ENCODE measurements at regions not wholly inside any gene's neighbourhood (a gene's known extent, or its start where the extent isn't known, plus 50 kb on each side); places are given as distances from the start of the nearest gene placed in this dataset.

DNA sequence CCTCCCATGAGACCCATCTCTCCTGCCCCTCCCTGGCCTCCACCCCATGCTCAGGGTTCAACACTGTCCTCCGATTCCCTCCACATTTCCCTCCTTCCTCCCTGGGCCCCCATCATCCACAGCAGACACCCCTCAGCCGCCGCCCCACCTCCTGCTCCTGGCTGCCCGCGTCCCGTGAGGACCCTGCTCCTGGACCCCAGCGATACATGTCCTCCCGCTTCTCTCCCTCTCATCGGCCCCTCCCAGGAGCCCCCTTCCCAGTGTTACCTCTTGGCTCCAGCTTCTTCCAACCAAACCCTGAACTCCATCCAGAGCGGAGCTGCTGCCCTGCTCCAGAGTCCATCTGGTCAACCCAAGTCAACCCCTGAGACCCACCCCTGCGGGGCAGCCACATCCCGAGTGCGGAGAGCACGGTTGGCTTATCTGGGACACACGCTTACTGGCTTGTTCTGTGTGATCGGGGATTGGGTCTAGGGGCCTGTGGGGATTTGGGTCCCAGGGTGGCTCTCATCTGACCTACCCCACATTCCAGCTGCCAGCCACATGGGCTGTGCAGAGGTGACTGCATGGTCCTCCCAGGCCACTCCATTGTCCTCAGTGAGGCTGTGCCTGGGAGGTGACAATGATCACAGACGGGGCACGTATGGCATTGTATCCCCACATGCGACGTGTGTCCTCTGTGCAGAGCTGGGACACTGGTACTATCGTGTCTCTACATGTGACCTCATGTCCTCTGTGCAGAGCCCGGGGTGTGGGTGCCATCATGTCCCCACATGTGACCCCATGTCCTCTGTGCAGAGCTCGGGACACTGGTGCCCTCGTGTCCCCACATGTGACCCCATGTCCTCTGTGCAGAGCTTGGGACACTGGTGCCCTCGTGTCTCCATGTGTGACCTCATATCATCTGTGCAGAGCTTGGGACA, 333.6 kb downstream of the ADGRD1 start:
- TF ChIP-seq, protein P1, sequence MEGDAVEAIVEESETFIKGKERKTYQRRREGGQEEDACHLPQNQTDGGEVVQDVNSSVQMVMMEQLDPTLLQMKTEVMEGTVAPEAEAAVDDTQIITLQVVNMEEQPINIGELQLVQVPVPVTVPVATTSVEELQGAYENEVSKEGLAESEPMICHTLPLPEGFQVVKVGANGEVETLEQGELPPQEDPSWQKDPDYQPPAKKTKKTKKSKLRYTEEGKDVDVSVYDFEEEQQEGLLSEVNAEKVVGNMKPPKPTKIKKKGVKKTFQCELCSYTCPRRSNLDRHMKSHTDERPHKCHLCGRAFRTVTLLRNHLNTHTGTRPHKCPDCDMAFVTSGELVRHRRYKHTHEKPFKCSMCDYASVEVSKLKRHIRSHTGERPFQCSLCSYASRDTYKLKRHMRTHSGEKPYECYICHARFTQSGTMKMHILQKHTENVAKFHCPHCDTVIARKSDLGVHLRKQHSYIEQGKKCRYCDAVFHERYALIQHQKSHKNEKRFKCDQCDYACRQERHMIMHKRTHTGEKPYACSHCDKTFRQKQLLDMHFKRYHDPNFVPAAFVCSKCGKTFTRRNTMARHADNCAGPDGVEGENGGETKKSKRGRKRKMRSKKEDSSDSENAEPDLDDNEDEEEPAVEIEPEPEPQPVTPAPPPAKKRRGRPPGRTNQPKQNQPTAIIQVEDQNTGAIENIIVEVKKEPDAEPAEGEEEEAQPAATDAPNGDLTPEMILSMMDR (IDR thresholded peaks at IDR 0.05 in 2 of 3, conservative IDR thresholded peaks at IDR 0.05 in 1 of 3; ENCODE audit: insufficient read depth in 2 of 3, low read depth in 1 of 3, low read length in 3 of 3): no peak
- TF ChIP-seq SP1 (CRISPR knock-in tag; IDR thresholded peaks at IDR 0.05): no peak
- TF ChIP-seq PCBP1 (IDR thresholded peaks at IDR 0.05; ENCODE audit: low read depth, low read length, poor library complexity, severe bottlenecking): no peak
- TF ChIP-seq ZNF41 (CRISPR knock-in tag; conservative IDR thresholded peaks at IDR 0.05): no peak
- no peak for TF ChIP-seq NFE2 (IDR thresholded peaks at IDR 0.05; ENCODE audit: low read depth)
- no peak for TF ChIP-seq BRF2 (IDR thresholded peaks at IDR 0.05; ENCODE audit: borderline replicate concordance, insufficient read depth, insufficient read length)
- TF ChIP-seq NFIC (IDR thresholded peaks at IDR 0.05): no peak
- no peak for TF ChIP-seq HOXB6 (CRISPR knock-in tag; IDR thresholded peaks at IDR 0.05; ENCODE audit: borderline replicate concordance)
- TF ChIP-seq ASH1L (IDR thresholded peaks at IDR 0.05; ENCODE audit: borderline replicate concordance, low read depth, partially characterized antibody): no peak
- TF ChIP-seq RFX5 (IDR thresholded peaks at IDR 0.05; ENCODE audit: low read depth, low read length): no peak
- no peak for TF ChIP-seq ELF1 (tag; IDR thresholded peaks at IDR 0.05)
- no peak for TF ChIP-seq PML (IDR thresholded peaks at IDR 0.05; ENCODE audit: low read length)
- no peak for TF ChIP-seq JUNB (CRISPR knock-in tag; conservative IDR thresholded peaks at IDR 0.05)
